ENCODE measurements at regions not wholly inside any gene's neighbourhood (a gene's known extent, or its start where the extent isn't known, plus 50 kb on each side); places are given as distances from the start of the nearest gene placed in this dataset.

- no peak for DNase-seq (ENCODE audit: low read depth)
Measured at GRCh38 chr11:86184728-86185380, 59.7 kb upstream of the EED start.

GRCh38 chr11:86183694-86184093 lies 60.9 kb upstream of the EED start:
- no peak for DNase-seq (ENCODE audit: low read depth)

More at GRCh38 chr11:86184728-86185380, 59.7 kb upstream of the EED start:
- no peak overlapping the region for H3K4me3 ChIP-seq (ENCODE audit: low read depth, low read length)
- TF ChIP-seq CTCF (IDR thresholded peaks at IDR 0.05; ENCODE audit: insufficient read depth, low read depth, low read length): no peak

GRCh38 chr11:86182976-86183584 lies 61.5 kb upstream of the EED start:
- TF ChIP-seq CTCF (IDR thresholded peaks at IDR 0.05; ENCODE audit: insufficient read depth, low read depth, low read length): no peak
- no peak for DNase-seq (ENCODE audit: low read depth)

More at GRCh38 chr11:86183694-86184093, 60.9 kb upstream of the EED start:
- TF ChIP-seq CTCF (IDR thresholded peaks at IDR 0.05; ENCODE audit: insufficient read depth, low read depth, low read length): no peak
- H3K4me3 ChIP-seq (ENCODE audit: low read depth, low read length): no peak overlapping the region

GRCh38 chr11:86181379-86181778 lies 63.2 kb upstream of the EED start:
- DNase-seq (ENCODE audit: low read depth): no peak
- H3K4me3 ChIP-seq (ENCODE audit: low read depth, low read length): no peak overlapping the region
- no peak for TF ChIP-seq CTCF (IDR thresholded peaks at IDR 0.05; ENCODE audit: insufficient read depth, low read depth, low read length)

More at GRCh38 chr11:86182976-86183584, 61.5 kb upstream of the EED start:
- no peak overlapping the region for H3K4me3 ChIP-seq (ENCODE audit: low read depth, low read length)

- no peak for DNase-seq (ENCODE audit: low read depth)
- TF ChIP-seq CTCF (IDR thresholded peaks at IDR 0.05; ENCODE audit: insufficient read depth, low read depth, low read length): no peak
- H3K4me3 ChIP-seq (ENCODE audit: low read depth, low read length): no peak overlapping the region
Measured at GRCh38 chr11:86180851-86181250, 63.7 kb upstream of the EED start.

- H3K4me3 ChIP-seq (ENCODE audit: low read depth, low read length): no peak overlapping the region
- DNase-seq (ENCODE audit: low read depth): no peak
- TF ChIP-seq CTCF (IDR thresholded peaks at IDR 0.05; ENCODE audit: insufficient read depth, low read depth, low read length): no peak
Measured at GRCh38 chr11:86180423-86180822, 64.1 kb upstream of the EED start.
